ENCODE measurements at regions not wholly inside any gene's neighbourhood (a gene's known extent, or its start where the extent isn't known, plus 50 kb on each side); places are given as distances from the start of the nearest gene placed in this dataset.

DNA sequence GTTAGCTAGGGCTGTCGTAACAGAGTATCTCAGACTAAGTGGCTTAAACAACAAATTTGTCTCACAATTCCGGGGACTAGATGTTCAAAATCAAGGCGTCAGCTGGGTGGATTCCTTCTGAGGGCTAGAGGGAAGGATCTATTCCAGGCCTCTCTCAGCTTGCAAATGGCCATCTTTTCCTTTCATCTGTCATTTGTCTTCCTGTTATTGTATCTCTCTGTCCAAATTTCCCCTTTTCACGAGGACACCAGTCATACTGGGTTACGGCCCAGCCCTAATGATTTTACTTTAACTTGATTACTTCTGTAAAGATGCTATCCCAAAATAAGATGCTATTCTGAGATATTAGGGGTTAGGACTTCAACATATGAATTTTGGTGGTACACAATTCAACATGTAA, 119.0 kb upstream of the CPSF6 start:
- Histone ChIP-seq H3K9ac (ENCODE audit: low read depth, low read length) (no peak overlapping the region), H3K4me1 (ENCODE audit: insufficient read depth, low read length) (no peaks in the 10 kb centered on the region; the same call in 1 of the 2 replicates), H3K27ac (ENCODE audit: low read length) (no peak overlapping the region), H3K27me3 (ENCODE audit: insufficient read depth, low read length) (no peaks in the 10 kb centered on the region), H3K36me3 (ENCODE audit: insufficient read depth, low read depth, low read length) (no peaks in the 10 kb centered on the region), H3K4me3 (ENCODE audit: low read length) (no peak overlapping the region), H3K9me3 (ENCODE audit: insufficient read depth, low read depth, low read length) (no peaks in the 10 kb centered on the region)

DNA sequence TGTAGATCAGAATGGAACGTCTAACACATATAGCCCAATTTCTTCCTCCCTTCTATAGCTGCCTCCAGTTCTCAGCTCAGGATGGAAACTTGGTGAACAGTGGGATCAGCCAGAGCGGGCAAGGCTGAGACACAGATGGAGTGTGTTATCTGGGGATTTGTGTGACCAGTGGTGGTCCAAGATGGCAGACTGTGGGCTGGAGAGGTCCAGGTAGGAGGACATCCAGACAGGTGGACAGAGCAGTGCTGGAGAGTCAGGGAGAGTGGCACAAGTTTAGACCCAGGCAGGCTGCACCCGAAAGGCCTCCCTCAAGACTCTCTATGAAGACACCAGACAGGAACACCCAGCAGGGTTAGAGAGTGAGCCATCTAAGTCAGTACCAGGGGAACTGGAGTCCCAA, 116.1 kb upstream of the CPSF6 start:
- H3K4me1 ChIP-seq (ENCODE audit: insufficient read depth, low read length): no peaks in the 10 kb centered on the region; the same call in 1 of the 2 replicates
- H3K9me3 ChIP-seq (ENCODE audit: insufficient read depth, low read depth, low read length): no peaks in the 10 kb centered on the region
- H3K4me3 ChIP-seq (ENCODE audit: low read length): no peak overlapping the region
- H3K9ac ChIP-seq (ENCODE audit: low read depth, low read length): no peak overlapping the region
- H3K36me3 ChIP-seq (ENCODE audit: insufficient read depth, low read depth, low read length): no peaks in the 10 kb centered on the region
- no peak overlapping the region for H3K27ac ChIP-seq (ENCODE audit: low read length)
- no peaks in the 10 kb centered on the region for H3K27me3 ChIP-seq (ENCODE audit: insufficient read depth, low read length)

DNA sequence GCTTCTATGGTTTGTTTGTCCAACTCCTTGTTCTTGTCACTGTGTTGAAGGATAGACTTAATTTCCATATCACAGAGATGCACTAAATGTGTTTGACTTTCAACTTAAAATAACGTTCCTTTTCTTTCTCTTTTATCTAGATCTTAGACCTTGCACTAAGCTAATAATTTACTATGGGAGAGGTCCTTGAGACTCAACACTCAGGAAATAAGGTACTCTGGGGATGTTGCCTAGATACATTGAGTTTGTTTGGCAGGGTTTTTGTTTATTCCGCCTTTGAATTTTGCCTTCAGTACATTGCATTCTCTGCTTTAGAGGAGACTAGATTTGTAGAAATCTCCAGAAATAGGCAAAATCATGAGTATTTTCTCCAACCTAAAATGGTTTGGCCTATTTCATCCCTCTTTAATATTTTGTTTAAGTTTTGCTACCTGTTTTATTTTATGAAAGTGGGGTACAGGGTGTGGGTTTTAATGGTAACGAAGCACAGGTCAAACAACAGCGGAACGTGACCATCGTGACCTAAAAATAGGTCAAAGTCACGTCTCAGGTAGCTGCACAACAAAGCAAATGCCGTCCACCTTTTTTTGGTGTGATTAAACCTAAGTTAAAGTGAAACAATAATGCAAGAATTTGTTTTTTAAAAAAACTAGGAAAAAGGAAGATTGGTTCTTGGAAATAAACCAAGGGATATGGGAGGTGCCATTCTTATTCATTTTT, 115.3 kb upstream of the CPSF6 start:
- H3K27ac ChIP-seq (ENCODE audit: low read length): no peak overlapping the region
- H3K36me3 ChIP-seq (ENCODE audit: insufficient read depth, low read depth, low read length): no peaks in the 10 kb centered on the region
- no peaks in the 10 kb centered on the region for H3K27me3 ChIP-seq (ENCODE audit: insufficient read depth, low read length)
- H3K4me1 ChIP-seq (ENCODE audit: insufficient read depth, low read length): no peaks in the 10 kb centered on the region; the same call in 1 of the 2 replicates
- no peak overlapping the region for H3K9ac ChIP-seq (ENCODE audit: low read depth, low read length)
- H3K4me3 ChIP-seq (ENCODE audit: low read length): no peak overlapping the region
- H3K9me3 ChIP-seq (ENCODE audit: insufficient read depth, low read depth, low read length): no peaks in the 10 kb centered on the region

DNA sequence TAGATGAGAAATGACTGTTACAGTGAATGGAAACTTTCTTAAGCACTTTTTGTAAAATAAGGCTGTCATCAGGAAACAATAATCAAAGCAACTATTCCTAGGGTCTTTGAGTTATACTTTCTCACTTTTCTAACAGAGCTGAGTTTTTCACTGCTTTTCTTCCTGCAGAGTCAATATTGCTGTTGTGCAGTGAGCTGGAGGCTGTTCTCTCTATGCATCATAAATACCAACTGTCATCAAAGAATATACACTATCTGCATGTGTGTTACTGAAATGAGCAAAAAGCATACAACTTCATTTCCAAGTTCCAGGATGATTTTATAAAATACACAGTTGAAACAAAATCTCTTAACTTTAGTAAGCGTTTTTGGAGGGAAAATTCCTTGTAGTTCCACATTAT, 110.4 kb upstream of the CPSF6 start:
- Histone ChIP-seq H3K27me3 (ENCODE audit: insufficient read depth, low read length) (no peaks in the 10 kb centered on the region), H3K4me3 (ENCODE audit: low read length) (no peak overlapping the region), H3K9me3 (ENCODE audit: insufficient read depth, low read depth, low read length) (no peaks in the 10 kb centered on the region), H3K36me3 (ENCODE audit: insufficient read depth, low read depth, low read length) (no peaks in the 10 kb centered on the region), H3K9ac (ENCODE audit: low read depth, low read length) (no peak overlapping the region), H3K4me1 (ENCODE audit: insufficient read depth, low read length) (peaks cover 6% of the 10 kb centered on the region), H3K27ac (ENCODE audit: low read length) (no peak overlapping the region)

DNA sequence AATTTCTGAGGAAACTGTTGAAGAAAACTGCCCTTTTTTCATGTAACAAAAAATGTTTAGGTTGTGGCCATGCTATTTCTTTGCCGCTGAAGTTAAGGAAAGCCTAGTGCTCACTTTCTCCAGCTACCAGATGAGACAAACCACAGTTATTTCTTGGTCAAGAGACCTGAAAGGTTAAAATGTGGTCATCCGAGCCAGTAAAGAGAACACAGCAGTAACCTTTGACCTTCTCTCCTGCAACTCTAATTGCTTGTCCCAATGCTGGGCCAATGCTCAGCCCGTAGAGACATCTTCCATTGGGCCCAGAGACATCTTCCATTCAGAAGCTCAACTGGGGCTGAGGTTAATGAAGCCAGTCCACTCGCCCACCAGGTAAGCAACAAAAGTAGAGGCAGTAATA, 109.8 kb upstream of the CPSF6 start:
- H3K9ac ChIP-seq (ENCODE audit: low read depth, low read length): no peak overlapping the region
- no peaks in the 10 kb centered on the region for H3K9me3 ChIP-seq (ENCODE audit: insufficient read depth, low read depth, low read length)
- H3K27me3 ChIP-seq (ENCODE audit: insufficient read depth, low read length): no peaks in the 10 kb centered on the region
- H3K36me3 ChIP-seq (ENCODE audit: insufficient read depth, low read depth, low read length): no peaks in the 10 kb centered on the region
- no peak overlapping the region for H3K27ac ChIP-seq (ENCODE audit: low read length)
- H3K4me3 ChIP-seq (ENCODE audit: low read length): no peak overlapping the region
- H3K4me1 ChIP-seq (ENCODE audit: insufficient read depth, low read length): peaks cover 6% of the 10 kb centered on the region

DNA sequence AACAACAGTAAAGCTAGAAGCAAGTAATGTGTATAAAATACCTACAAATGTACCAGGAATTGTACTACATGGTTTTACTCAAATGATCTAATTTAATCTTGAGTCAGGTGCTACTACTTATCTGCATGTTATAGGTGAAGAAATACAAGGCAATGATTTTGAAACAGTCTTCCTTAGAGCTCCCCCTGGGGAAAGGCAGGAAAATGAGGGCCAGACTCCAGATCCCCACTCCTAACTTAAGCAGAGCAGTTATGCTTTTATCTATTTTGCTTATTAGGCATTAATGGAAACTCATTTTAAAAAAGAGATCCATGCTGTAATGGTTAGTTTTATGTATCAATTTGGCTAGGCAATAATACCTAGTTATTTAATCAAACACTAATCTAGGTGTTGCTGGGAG, 109.3 kb upstream of the CPSF6 start:
- Histone ChIP-seq H3K4me3 (ENCODE audit: low read length) (no peak overlapping the region), H3K4me1 (ENCODE audit: insufficient read depth, low read length) (peaks cover 6% of the 10 kb centered on the region), H3K36me3 (ENCODE audit: insufficient read depth, low read depth, low read length) (no peaks in the 10 kb centered on the region), H3K27ac (ENCODE audit: low read length) (no peak overlapping the region), H3K9me3 (ENCODE audit: insufficient read depth, low read depth, low read length) (no peaks in the 10 kb centered on the region), H3K9ac (ENCODE audit: low read depth, low read length) (no peak overlapping the region), H3K27me3 (ENCODE audit: insufficient read depth, low read length) (no peaks in the 10 kb centered on the region)

GRCh38 chr12:69131077-69131476, 108.3 kb upstream of the CPSF6 start:
- no peaks in the 10 kb centered on the region for H3K9me3 ChIP-seq (ENCODE audit: insufficient read depth, low read depth, low read length)
- no peak overlapping the region for H3K27ac ChIP-seq (ENCODE audit: low read length)
- H3K9ac ChIP-seq (ENCODE audit: low read depth, low read length): no peak overlapping the region
- H3K4me1 ChIP-seq (ENCODE audit: insufficient read depth, low read length): peaks cover 6% of the 10 kb centered on the region
- H3K4me3 ChIP-seq (ENCODE audit: low read length): no peak overlapping the region
- no peaks in the 10 kb centered on the region for H3K36me3 ChIP-seq (ENCODE audit: insufficient read depth, low read depth, low read length)
- H3K27me3 ChIP-seq (ENCODE audit: insufficient read depth, low read length): no peaks in the 10 kb centered on the region

GRCh38 chr12:69136931-69137613, 102.3 kb upstream of the CPSF6 start:
- no peaks in the 10 kb centered on the region for H3K4me1 ChIP-seq (ENCODE audit: insufficient read depth, low read length)
- H3K36me3 ChIP-seq (ENCODE audit: insufficient read depth, low read depth, low read length): no peaks in the 10 kb centered on the region
- peaks cover 30% of the 10 kb centered on the region for H3K9me3 ChIP-seq (ENCODE audit: insufficient read depth, low read depth, low read length)
- no peak overlapping the region for H3K9ac ChIP-seq (ENCODE audit: low read depth, low read length)
- no peak overlapping the region for H3K27ac ChIP-seq (ENCODE audit: low read length)
- H3K4me3 ChIP-seq (ENCODE audit: low read length): no peak overlapping the region
- no peaks in the 10 kb centered on the region for H3K27me3 ChIP-seq (ENCODE audit: insufficient read depth, low read length)

DNA sequence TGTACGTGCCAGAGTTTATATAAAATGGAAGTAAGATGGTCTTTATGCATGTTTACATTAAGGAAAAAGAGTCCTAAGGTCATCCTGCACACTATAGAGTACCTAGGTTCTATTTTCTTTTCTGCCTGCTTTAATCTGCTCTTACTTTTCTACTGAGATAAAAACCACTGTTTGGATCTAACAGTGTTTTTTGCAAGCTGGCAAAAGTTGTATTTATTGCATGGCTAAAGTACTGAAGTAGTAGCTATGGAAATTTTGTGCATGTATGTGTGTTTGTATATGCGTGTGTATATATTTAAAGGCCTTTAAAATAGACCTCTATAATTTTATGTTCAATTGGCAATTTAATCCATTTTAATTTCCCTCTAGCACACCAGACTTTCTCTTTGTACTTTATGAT, 98.3 kb upstream of the CPSF6 start:
- Histone ChIP-seq H3K9me3 (ENCODE audit: insufficient read depth, low read depth, low read length) (peaks cover 30% of the 10 kb centered on the region), H3K4me3 (ENCODE audit: low read length) (no peak overlapping the region), H3K27me3 (ENCODE audit: insufficient read depth, low read length) (no peaks in the 10 kb centered on the region), H3K27ac (ENCODE audit: low read length) (no peak overlapping the region), H3K9ac (ENCODE audit: low read depth, low read length) (no peak overlapping the region), H3K36me3 (ENCODE audit: insufficient read depth, low read depth, low read length) (no peaks in the 10 kb centered on the region), H3K4me1 (ENCODE audit: insufficient read depth, low read length) (no peaks in the 10 kb centered on the region)

DNA sequence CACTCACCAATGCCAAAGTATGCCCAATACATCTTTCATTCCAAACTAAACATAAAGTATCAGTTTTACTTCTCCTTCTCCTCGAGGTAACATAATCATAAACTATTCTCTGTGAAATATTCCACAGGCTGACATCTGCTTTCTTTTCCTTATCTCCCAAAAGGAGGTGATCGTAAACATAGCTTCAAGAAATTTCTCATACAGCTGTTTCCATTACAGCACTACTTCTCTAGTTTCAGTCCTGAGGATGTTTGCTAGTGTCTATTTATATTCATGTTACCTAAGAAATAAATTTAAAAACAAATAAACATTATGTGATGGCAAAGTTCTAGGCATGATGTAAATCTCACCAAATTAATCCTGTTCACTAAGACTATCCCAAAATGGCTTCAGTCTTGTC, 90.1 kb upstream of the CPSF6 start:
- no peak overlapping the region for H3K9ac ChIP-seq (ENCODE audit: low read depth, low read length)
- H3K4me1 ChIP-seq (ENCODE audit: insufficient read depth, low read length): no peaks in the 10 kb centered on the region
- H3K4me3 ChIP-seq (ENCODE audit: low read length): no peak overlapping the region
- H3K9me3 ChIP-seq (ENCODE audit: insufficient read depth, low read depth, low read length): no peaks in the 10 kb centered on the region
- no peaks in the 10 kb centered on the region for H3K36me3 ChIP-seq (ENCODE audit: insufficient read depth, low read depth, low read length)
- H3K27ac ChIP-seq (ENCODE audit: low read length): no peak overlapping the region
- H3K27me3 ChIP-seq (ENCODE audit: insufficient read depth, low read length): no peaks in the 10 kb centered on the region

- no peak overlapping the region for H3K4me3 ChIP-seq (ENCODE audit: low read length)
- no peaks in the 10 kb centered on the region for H3K4me1 ChIP-seq (ENCODE audit: insufficient read depth, low read length)
- no peak overlapping the region for H3K27ac ChIP-seq (ENCODE audit: low read length)
- H3K9ac ChIP-seq (ENCODE audit: low read depth, low read length): no peak overlapping the region
- no peaks in the 10 kb centered on the region for H3K9me3 ChIP-seq (ENCODE audit: insufficient read depth, low read depth, low read length)
- no peaks in the 10 kb centered on the region for H3K36me3 ChIP-seq (ENCODE audit: insufficient read depth, low read depth, low read length)
- H3K27me3 ChIP-seq (ENCODE audit: insufficient read depth, low read length): no peaks in the 10 kb centered on the region
Measured at GRCh38 chr12:69150083-69150795, 89.1 kb upstream of the CPSF6 start.

DNA sequence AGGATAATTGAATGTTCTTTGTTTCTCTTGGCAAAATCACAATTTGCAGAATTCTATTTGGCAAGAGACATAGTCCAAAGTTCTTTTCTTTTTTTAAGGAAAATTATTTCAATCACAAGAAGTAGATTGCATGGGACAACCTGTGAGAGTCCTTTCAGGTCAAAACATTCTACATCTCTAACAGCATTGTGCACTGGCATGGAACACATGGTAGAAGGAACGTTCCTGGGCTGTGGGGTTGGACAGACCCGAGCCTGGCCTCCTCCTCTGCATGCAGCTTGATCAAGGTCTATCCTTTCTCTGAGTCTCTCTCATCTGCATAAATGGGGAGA, 88.6 kb upstream of the CPSF6 start:
- Histone ChIP-seq H3K27me3 (ENCODE audit: insufficient read depth, low read length) (no peaks in the 10 kb centered on the region), H3K4me1 (ENCODE audit: insufficient read depth, low read length) (no peaks in the 10 kb centered on the region), H3K9ac (ENCODE audit: low read depth, low read length) (no peak overlapping the region), H3K36me3 (ENCODE audit: insufficient read depth, low read depth, low read length) (no peaks in the 10 kb centered on the region), H3K27ac (ENCODE audit: low read length) (no peak overlapping the region), H3K9me3 (ENCODE audit: insufficient read depth, low read depth, low read length) (no peaks in the 10 kb centered on the region), H3K4me3 (ENCODE audit: low read length) (no peak overlapping the region)

All from iPS-20b (cell line).